ENCODE measurements at regions not wholly inside any gene's neighbourhood (a gene's known extent, or its start where the extent isn't known, plus 50 kb on each side); places are given as distances from the start of the nearest gene placed in this dataset.
"Not testable (repeated sequence)": the region's sequence is repeated elsewhere in the genome, so short reads cannot be mapped to it uniquely, and the experiment has no call there.

GRCh38 chr7:84880326-84880997 lies 306.4 kb downstream of the SEMA3D start:
- H3K79me2 ChIP-seq (ENCODE audit: insufficient read depth, low read length); H3K9me2 ChIP-seq (ENCODE audit: insufficient read depth); H3K4me3 ChIP-seq (replicated peaks in 1 of 2; ENCODE audit: low read depth in 1 of 2, low read length in 2 of 2); ATAC-seq; H3K9me3 ChIP-seq (ENCODE audit: control insufficient read depth in 1 of 2, insufficient read depth in 1 of 2, low read depth in 1 of 2, low read length in 2 of 2); H3K4me1 ChIP-seq (ENCODE audit: control insufficient read depth in 1 of 2, insufficient read depth in 2 of 2, low read length in 2 of 2); RAD21 ChIA-PET (ENCODE audit: low non-redundant PET in 1 of 2, low total read pairs in 2 of 2, uncharacterized antibody in 2 of 2, unreplicated experiment in 2 of 2); H4K20me1 ChIP-seq (ENCODE audit: insufficient read depth); CTCF ChIA-PET; DNase-seq (ENCODE audit: low read depth, low spot score); H3K36me3 ChIP-seq (ENCODE audit: control insufficient read depth in 1 of 2, insufficient read depth in 2 of 2, low read length in 2 of 2); H2AFZ ChIP-seq (ENCODE audit: low read depth, low read length, poor library complexity, severe bottlenecking); BruUV-seq (replicated peaks); H3K27me3 ChIP-seq (ENCODE audit: insufficient read depth, low read length); H3K4me2 ChIP-seq (ENCODE audit: low read length); H3K9ac ChIP-seq (ENCODE audit: low read length); H3K27ac ChIP-seq (ENCODE audit: low read depth, low read length); POLR2A ChIA-PET; intact Hi-C loops (cut with micrococcal nuclease): not testable (repeated sequence)

- no TSS peak for BruUV-seq (replicated peaks)
- Histone ChIP-seq H3K27ac (ENCODE audit: low read depth, low read length) (no peak overlapping the region), H3K4me1 (ENCODE audit: control insufficient read depth in 1 of 2, insufficient read depth in 2 of 2, low read length in 2 of 2) (no peaks in the 10 kb centered on the region), H3K79me2 (ENCODE audit: insufficient read depth, low read length) (no peaks in the 10 kb centered on the region), H3K9ac (ENCODE audit: low read length) (no peak overlapping the region), H3K9me2 (ENCODE audit: insufficient read depth) (no peaks in the 10 kb centered on the region), H3K36me3 (ENCODE audit: control insufficient read depth in 1 of 2, insufficient read depth in 2 of 2, low read length in 2 of 2) (no peaks in the 10 kb centered on the region), H2AFZ (ENCODE audit: low read depth, low read length, poor library complexity, severe bottlenecking) (no peak overlapping the region), H3K4me3 (replicated peaks in 1 of 2; ENCODE audit: low read depth in 1 of 2, low read length in 2 of 2) (no peak overlapping the region), H3K27me3 (ENCODE audit: insufficient read depth, low read length) (no peaks in the 10 kb centered on the region), H4K20me1 (ENCODE audit: insufficient read depth) (no peaks in the 10 kb centered on the region), H3K9me3 (ENCODE audit: control insufficient read depth in 1 of 2, insufficient read depth in 1 of 2, low read depth in 1 of 2, low read length in 2 of 2) (no peaks in the 10 kb centered on the region), H3K4me2 (ENCODE audit: low read length) (no peak overlapping the region)
- ATAC-seq = no peak
- intact Hi-C loops (cut with micrococcal nuclease) = no loop called here
- POLR2A ChIA-PET = no interaction called here
- RAD21 ChIA-PET (ENCODE audit: low non-redundant PET in 1 of 2, low total read pairs in 2 of 2, uncharacterized antibody in 2 of 2, unreplicated experiment in 2 of 2) = no interaction called here
- no peak for TF ChIP-seq POLR2AphosphoS5 (IDR thresholded peaks at IDR 0.05; ENCODE audit: low read depth, low read length)
- no peak for TF ChIP-seq SIN3A (IDR thresholded peaks at IDR 0.05; ENCODE audit: low read depth)
- no peak for TF ChIP-seq ELF1 (IDR thresholded peaks at IDR 0.05; ENCODE audit: borderline replicate concordance, low read depth)
- no peak for TF ChIP-seq EZH2 (IDR thresholded peaks at IDR 0.05)
- no peak for TF ChIP-seq RAD21 (IDR thresholded peaks at IDR 0.05; ENCODE audit: low read depth)
- TF ChIP-seq, protein P1, sequence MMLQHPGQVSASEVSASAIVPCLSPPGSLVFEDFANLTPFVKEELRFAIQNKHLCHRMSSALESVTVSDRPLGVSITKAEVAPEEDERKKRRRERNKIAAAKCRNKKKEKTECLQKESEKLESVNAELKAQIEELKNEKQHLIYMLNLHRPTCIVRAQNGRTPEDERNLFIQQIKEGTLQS (IDR thresholded peaks at IDR 0.05) = no peak
- no peak for TF ChIP-seq SRF (IDR thresholded peaks at IDR 0.05; ENCODE audit: low read depth)
- no peak for TF ChIP-seq TCF7L2 (IDR thresholded peaks at IDR 0.05; ENCODE audit: borderline replicate concordance, extremely low read depth, insufficient read depth, insufficient read length)
- TF ChIP-seq, protein P2, sequence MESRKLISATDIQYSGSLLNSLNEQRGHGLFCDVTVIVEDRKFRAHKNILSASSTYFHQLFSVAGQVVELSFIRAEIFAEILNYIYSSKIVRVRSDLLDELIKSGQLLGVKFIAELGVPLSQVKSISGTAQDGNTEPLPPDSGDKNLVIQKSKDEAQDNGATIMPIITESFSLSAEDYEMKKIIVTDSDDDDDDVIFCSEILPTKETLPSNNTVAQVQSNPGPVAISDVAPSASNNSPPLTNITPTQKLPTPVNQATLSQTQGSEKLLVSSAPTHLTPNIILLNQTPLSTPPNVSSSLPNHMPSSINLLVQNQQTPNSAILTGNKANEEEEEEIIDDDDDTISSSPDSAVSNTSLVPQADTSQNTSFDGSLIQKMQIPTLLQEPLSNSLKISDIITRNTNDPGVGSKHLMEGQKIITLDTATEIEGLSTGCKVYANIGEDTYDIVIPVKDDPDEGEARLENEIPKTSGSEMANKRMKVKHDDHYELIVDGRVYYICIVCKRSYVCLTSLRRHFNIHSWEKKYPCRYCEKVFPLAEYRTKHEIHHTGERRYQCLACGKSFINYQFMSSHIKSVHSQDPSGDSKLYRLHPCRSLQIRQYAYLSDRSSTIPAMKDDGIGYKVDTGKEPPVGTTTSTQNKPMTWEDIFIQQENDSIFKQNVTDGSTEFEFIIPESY (IDR thresholded peaks at IDR 0.05; ENCODE audit: extremely low read depth, insufficient replicate concordance, low read length) = no peak
- TF ChIP-seq POLR2A (IDR thresholded peaks at IDR 0.05; ENCODE audit: borderline replicate concordance, extremely low read depth, insufficient read depth, insufficient read length) = no peak
- TF ChIP-seq EZH2phosphoT487 (IDR thresholded peaks at IDR 0.05; ENCODE audit: borderline replicate concordance) = no peak
- no peak for DNase-seq (ENCODE audit: low read depth, low spot score)
- CTCF ChIA-PET = no interaction called here
Measured at GRCh38 chr7:84879570-84880325, 307.1 kb downstream of the SEMA3D start.

Measured in HCT116 (cell line).